ENCODE measurements at regions not wholly inside any gene's neighbourhood (a gene's known extent, or its start where the extent isn't known, plus 50 kb on each side); places are given as distances from the start of the nearest gene placed in this dataset.

DNA sequence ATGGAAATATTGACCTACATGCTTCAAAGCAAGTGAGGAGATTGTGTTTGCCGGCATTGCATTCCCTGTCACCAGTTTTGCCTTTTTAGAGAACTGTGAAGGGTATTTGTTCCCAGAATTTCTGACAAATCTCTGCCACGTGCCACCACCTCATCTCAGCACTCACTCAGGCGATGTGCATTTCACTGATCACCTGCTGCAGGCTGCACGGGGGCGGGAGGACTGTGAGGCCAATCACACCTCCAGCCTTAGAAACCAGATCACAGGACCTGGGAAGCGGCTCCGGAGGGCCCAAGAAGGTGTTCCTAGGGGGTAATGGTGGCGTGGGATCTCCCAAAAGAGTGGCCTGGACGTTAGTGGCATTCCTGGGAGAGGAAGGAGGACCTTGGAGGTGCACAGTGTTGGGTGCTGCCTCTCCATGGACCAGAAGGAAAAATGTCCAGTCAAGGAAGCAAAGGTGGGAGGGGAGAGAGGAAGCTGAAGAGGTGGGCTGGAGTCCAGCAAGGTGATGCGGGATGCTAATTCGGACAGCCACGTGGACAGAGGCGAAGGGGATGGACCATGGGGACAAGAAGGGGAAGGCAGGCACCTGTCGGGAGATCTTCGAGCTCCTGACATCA lies 63.6 kb upstream of the OLFM1 start:
- H3F3A ChIP-seq (ENCODE audit: insufficient read depth): no peaks in the 10 kb centered on the region
- H3K4me2 ChIP-seq (ENCODE audit: low read depth, low read length, poor library complexity, severe bottlenecking): no peak overlapping the region
- no peak for TF ChIP-seq EZH2phosphoT487 (conservative IDR thresholded peaks at IDR 0.05; ENCODE audit: low read length)
- TF ChIP-seq, protein P1, sequence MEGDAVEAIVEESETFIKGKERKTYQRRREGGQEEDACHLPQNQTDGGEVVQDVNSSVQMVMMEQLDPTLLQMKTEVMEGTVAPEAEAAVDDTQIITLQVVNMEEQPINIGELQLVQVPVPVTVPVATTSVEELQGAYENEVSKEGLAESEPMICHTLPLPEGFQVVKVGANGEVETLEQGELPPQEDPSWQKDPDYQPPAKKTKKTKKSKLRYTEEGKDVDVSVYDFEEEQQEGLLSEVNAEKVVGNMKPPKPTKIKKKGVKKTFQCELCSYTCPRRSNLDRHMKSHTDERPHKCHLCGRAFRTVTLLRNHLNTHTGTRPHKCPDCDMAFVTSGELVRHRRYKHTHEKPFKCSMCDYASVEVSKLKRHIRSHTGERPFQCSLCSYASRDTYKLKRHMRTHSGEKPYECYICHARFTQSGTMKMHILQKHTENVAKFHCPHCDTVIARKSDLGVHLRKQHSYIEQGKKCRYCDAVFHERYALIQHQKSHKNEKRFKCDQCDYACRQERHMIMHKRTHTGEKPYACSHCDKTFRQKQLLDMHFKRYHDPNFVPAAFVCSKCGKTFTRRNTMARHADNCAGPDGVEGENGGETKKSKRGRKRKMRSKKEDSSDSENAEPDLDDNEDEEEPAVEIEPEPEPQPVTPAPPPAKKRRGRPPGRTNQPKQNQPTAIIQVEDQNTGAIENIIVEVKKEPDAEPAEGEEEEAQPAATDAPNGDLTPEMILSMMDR (IDR thresholded peaks at IDR 0.05; ENCODE audit: insufficient read depth, low read length, poor library complexity, severe bottlenecking): no peak
- H3K79me2 ChIP-seq (ENCODE audit: insufficient read depth, low read length): no peaks in the 10 kb centered on the region
- H3K9ac ChIP-seq (ENCODE audit: low read length): no peak overlapping the region
- no peak overlapping the region for H3K4me3 ChIP-seq (ENCODE audit: insufficient read depth, low read length, poor library complexity, severe bottlenecking)
- H3K27ac ChIP-seq (ENCODE audit: low read depth, low read length): no peak overlapping the region
- no peaks in the 10 kb centered on the region for H3K9me2 ChIP-seq (replicated peaks; ENCODE audit: insufficient read depth, low read length)
- no peak overlapping the region for H2AFZ ChIP-seq (ENCODE audit: low read depth, low read length, severe bottlenecking)
- H3K9me3 ChIP-seq (ENCODE audit: insufficient read depth, low read length): no peaks in the 10 kb centered on the region
- no peaks in the 10 kb centered on the region for H4K20me1 ChIP-seq (ENCODE audit: low read depth, low read length)
- H3K36me3 ChIP-seq (ENCODE audit: low read length): no peaks in the 10 kb centered on the region
- H3K27me3 ChIP-seq (ENCODE audit: low read length): peaks cover 3% of the 10 kb centered on the region; the same call in 1 of the 2 replicates

DNA sequence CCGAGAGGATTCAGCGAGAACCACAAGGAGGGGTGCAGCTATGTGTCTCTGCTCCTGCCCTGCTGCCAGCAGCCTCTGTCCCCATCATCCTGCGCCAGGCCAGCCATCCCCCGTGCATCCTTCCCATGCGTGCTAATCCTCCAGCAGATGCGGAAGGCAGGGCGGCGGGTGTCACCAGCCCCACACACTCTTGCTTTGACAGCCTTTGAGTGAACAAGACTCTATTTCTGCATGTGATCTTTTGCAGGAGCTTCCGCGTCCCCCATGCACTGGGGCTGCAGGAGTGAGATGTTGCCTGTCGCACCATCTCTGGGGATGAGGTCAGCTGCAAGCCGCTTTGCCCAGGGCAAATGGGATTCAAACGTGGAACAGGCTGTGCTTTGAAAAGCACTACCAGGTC lies 58.0 kb upstream of the OLFM1 start:
- H2AFZ ChIP-seq (ENCODE audit: low read depth, low read length, severe bottlenecking): no peak overlapping the region
- H3K9me3 ChIP-seq (ENCODE audit: insufficient read depth, low read length): no peaks in the 10 kb centered on the region
- no peaks in the 10 kb centered on the region for H3K9me2 ChIP-seq (replicated peaks; ENCODE audit: insufficient read depth, low read length)
- H4K20me1 ChIP-seq (ENCODE audit: low read depth, low read length): no peaks in the 10 kb centered on the region
- no peak overlapping the region for H3K4me2 ChIP-seq (ENCODE audit: low read depth, low read length, poor library complexity, severe bottlenecking)
- no peak for TF ChIP-seq EZH2phosphoT487 (conservative IDR thresholded peaks at IDR 0.05; ENCODE audit: low read length)
- TF ChIP-seq, protein P1 (IDR thresholded peaks at IDR 0.05; ENCODE audit: insufficient read depth, low read length, poor library complexity, severe bottlenecking): no peak
- H3K79me2 ChIP-seq (ENCODE audit: insufficient read depth, low read length): no peaks in the 10 kb centered on the region
- H3F3A ChIP-seq (ENCODE audit: insufficient read depth): no peaks in the 10 kb centered on the region
- H3K27ac ChIP-seq (ENCODE audit: low read depth, low read length): no peak overlapping the region
- no peak overlapping the region for H3K4me3 ChIP-seq (ENCODE audit: insufficient read depth, low read length, poor library complexity, severe bottlenecking)
- no peaks in the 10 kb centered on the region for H3K27me3 ChIP-seq (ENCODE audit: low read length)
- H3K9ac ChIP-seq (ENCODE audit: low read length): no peak overlapping the region
- no peaks in the 10 kb centered on the region for H3K36me3 ChIP-seq (ENCODE audit: low read length)

- no peak overlapping the region for H3K4me2 ChIP-seq (ENCODE audit: low read depth, low read length, poor library complexity, severe bottlenecking)
- no peak overlapping the region for H3K9ac ChIP-seq (ENCODE audit: low read length)
- no peaks in the 10 kb centered on the region for H3K27me3 ChIP-seq (ENCODE audit: low read length)
- H2AFZ ChIP-seq (ENCODE audit: low read depth, low read length, severe bottlenecking): no peak overlapping the region
- no peaks in the 10 kb centered on the region for H3K79me2 ChIP-seq (ENCODE audit: insufficient read depth, low read length)
- no peaks in the 10 kb centered on the region for H3K36me3 ChIP-seq (ENCODE audit: low read length)
- H3K9me2 ChIP-seq (replicated peaks; ENCODE audit: insufficient read depth, low read length): no peaks in the 10 kb centered on the region
- H3F3A ChIP-seq (ENCODE audit: insufficient read depth): no peaks in the 10 kb centered on the region
- no peaks in the 10 kb centered on the region for H3K9me3 ChIP-seq (ENCODE audit: insufficient read depth, low read length)
- TF ChIP-seq, protein P1 (IDR thresholded peaks at IDR 0.05; ENCODE audit: insufficient read depth, low read length, poor library complexity, severe bottlenecking): no peak
- no peak for TF ChIP-seq EZH2phosphoT487 (conservative IDR thresholded peaks at IDR 0.05; ENCODE audit: low read length)
- no peak overlapping the region for H3K27ac ChIP-seq (ENCODE audit: low read depth, low read length)
- no peaks in the 10 kb centered on the region for H4K20me1 ChIP-seq (ENCODE audit: low read depth, low read length)
- H3K4me3 ChIP-seq (ENCODE audit: insufficient read depth, low read length, poor library complexity, severe bottlenecking): no peak overlapping the region
Measured at GRCh38 chr9:135029871-135030565, 57.5 kb upstream of the OLFM1 start.

Data from SU-DHL-6 (cell line).